DMS153 treated with DMSO at 0.1 percent for 48 hours (cell line): ENCODE measurements at regions not wholly inside any gene's neighbourhood (a gene's known extent, or its start where the extent isn't known, plus 50 kb on each side); places are given as distances from the start of the nearest gene placed in this dataset.
A peak's percentile ranks its signal among the peaks of the same experiment; 100 is the strongest.

Source experiments
- DNase-seq: peaks from one replicate; lab custom pipeline; 2025; ENCODE audit not compliant: unreplicated experiment; lab: John Stamatoyannopoulos, UW

DNA sequence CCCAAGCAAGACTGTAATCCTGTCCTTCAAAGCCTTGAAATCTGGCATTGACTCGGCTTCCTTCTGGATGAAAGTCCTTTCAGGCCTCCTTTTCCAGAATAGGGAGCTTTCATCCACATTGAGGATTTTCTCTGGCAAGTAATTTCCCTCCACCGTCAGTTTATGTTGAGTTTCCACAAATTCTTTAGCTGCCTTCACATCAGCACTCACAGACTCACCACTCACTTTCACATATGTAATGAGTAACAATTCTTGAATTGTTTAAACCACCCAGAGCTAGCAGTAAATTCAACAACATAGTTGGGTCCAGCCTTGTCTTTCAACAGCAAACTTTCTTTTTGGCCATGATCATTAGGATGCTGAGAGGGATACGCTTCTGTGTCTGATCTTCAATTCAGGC is 84.3 kb upstream of the PRDM11 start:
- no peak for DNase-seq

DNA sequence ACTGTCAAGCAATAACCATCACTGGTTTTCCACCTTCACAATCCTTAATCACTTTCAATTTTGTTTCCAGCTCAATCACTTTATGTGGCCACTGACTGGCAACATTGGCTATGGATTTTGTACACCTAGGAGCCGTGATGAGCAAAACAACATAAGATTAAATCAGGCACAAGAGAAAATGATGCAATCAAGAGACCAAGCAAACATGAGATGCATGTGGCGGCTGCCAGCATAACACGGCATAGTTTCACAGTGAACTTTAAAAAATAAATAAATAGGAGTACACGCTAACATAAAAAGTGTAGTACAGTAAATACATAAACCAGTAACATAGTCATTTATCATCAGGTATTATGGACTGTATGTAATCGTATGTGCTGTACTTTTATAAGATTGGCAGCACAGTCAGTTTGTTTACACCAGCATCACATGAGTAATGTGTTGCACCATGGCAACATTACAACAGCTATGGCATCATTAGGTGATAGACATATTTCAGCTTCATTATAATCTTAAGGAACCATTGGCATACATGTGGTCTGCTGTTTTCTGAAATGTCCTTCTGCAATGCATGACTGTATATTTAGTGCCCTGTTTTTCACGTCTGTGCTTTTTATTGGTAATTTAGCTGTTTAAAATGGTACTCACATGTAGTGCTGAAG is 83.3 kb upstream of the PRDM11 start:
- DNase-seq: no peak

DNA sequence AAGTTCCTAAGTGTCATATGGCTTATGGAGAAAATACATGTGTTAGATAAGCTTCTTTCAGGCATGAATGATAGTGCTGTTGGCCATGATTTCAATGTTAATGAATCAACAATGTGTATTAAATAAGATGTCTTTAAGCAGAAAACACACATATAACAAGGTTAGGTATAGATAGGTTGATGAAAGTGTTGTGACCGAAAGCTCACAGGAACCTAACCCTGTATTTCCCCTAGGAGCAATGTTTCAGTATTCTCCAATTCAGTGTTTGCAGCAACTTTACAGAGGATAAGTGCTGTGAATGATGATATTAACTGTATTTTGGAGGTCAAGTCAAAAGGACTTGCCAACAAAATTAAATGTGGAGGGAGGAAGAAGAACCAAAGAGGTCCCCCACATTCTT is 82.8 kb upstream of the PRDM11 start:
- no peak for DNase-seq

DNA sequence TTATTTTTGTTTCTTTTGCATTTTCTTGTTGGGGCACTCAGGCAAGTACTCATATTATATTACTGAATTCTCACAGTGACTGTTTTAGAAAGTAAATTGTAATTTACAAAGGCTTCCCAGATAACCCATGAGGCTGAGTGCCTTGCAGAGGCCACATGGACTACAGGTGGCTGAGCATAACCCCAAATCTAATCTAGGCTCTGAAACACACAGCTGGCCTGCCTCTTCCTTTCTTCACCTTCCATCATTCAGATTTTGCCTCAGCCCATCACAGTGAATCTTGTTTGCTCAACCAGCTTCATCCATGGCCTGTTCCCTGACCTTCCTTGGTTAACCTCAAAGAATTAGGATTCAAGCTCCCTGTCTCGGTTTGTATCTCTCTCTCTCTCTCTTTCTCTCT is 78.5 kb upstream of the PRDM11 start:
- no peak for DNase-seq

DNA sequence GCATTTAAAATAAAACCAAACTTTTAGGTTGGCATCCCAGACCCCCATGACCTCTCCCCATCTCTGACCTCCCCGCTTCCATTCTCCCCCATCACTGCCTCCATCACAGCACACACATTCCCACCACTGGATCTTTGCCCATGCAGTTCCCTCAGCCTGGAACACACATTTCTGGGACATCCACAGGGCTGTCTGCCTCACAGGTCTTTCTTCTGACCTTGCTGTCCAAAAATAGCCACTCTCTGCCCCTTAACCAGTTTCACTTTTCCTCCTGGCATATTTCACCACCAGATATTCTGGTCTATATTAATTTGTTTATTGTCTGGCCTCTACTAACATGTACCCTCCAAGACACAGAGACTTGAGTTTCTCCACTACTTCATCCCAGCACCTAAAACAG is 75.2 kb upstream of the PRDM11 start:
- DNase-seq: no peak

DNA sequence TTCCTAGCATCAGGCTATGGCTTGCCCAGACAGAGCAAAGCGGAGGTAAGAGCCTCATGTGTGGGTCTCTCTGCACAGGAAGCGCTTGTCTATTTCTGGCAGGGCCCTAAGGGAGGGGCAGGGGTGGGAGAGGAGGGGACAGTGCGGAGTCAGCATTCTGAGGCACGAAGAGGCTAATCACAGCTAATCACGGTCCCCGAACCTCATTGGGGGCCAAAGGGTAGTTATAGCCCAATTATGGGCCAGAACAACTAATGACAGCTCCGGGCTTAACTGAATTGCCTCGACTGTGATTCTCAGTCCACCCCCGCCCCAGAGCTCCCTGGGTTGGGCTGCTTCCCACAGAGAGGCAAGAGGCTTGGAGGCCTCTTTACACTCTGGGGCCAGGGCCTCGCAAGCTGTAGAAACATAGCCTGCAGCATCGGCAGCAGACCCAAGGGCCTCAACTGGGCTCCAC is 72.7 kb upstream of the PRDM11 start:
- DNase-seq: no peak

DNA sequence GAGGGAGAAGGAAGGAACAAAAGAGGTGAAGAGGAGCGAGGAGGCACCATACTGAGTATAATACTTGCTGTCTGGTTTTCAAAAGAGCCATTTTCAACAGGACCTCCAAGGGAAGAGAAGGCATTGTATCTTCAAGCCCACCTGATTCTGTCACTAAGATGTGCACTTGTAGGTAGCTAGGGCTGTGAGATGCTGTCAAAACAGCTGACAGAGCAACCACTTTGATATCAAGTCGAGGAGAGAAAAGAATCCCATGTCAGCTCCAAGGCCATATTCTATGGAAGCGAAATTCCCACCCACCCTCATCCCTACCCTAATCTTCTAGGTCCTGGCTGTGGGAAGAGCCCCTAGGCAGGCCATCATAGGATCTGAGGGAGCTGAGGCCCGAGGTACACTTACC is 70.9 kb upstream of the PRDM11 start:
- no peak for DNase-seq

DNA sequence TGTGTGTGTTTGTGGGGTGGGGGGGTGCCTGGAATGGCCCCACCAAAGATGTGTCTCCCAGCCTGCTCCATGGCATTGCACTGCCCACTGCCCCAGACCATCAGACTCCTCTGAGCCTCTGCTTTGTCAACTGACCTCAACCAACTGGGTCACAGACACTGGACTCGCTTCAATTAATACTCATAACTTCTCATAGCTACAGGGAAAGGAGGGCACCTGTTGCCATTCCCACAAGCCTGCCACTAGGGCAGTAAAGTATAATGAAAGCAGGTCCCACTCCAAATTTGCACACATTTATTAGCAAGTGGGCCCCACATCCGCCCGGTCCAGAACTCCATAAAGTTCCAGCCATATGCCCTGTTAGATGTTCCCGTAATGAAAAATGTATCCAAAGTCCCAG is 70.5 kb upstream of the PRDM11 start:
- no peak for DNase-seq

DNA sequence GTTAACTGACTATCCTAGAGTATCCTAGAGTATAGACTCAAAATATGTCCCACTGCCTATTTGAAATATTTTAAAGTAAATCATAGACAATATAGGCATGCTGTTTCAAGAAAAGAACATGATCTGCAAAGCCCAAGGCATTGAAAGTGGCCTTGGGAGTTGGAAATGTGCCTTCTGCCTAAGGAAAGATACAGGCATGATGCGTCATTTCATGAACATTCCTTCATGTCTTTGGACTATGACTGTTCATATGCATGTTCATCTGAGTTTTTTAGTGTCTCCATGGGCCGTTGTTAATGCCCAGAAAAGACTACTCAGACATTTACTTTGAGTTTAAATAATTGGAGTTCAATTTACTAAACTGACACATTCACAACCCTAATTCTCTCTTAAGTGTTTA is 69.7 kb upstream of the PRDM11 start:
- no peak for DNase-seq

DNA sequence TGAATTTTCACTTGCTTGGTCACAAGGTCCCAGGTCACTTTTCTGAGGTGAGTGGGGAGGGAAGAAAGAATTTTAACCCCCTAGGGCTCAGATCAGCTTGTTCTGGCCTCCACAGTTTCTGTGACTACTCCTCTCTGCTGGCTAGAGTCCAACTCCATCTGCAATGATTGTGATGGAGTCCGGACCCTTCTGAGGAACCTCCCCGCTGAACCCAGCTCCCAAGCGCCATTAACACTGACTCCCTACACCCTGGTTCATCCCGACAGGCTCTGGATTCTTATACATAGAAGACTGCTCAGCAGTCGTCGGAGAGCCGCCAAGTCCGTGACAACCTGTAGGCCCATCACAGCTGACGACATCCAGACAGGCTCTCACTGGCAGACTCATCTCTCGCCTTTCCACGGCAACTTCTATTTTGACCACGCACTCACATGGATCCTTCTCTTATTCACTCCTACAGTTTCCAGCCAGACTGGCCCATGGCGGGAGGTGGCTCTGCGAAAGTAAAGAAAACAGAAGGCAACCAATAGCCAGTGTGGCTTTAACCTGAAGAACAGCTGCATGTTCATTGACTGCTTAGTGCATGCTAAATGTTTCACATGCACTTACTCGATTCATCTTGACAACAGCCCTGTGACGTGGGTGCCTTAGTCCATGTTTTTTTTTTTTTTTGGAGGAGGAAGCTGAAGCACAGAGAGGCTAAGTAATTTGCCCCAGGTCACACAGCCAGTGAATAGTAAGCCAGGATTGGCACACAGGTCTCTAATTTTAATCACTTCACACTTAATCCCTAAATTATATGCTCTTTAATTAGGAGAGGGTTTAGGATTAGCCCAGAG is 68.0 kb upstream of the PRDM11 start:
- DNase-seq: no peak

DNA sequence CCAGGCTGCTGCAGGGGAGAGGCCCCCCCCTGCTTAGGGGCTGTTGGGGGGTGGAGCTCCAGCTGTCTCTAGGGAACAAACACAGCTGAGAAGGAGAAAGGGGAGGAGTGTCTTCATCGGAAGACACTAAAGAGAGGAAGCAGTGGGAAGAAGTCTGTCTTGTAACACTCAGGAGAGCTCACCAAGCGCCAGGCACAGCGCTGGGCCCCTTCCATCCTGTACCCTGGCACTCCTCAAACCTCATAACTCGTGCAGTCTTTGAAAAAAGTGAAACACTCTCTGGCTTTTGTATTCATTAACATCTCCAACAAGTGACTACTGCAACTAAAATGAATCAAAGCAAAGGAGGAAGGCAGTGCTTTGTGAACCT is 67.4 kb upstream of the PRDM11 start:
- DNase-seq: no peak

DNA sequence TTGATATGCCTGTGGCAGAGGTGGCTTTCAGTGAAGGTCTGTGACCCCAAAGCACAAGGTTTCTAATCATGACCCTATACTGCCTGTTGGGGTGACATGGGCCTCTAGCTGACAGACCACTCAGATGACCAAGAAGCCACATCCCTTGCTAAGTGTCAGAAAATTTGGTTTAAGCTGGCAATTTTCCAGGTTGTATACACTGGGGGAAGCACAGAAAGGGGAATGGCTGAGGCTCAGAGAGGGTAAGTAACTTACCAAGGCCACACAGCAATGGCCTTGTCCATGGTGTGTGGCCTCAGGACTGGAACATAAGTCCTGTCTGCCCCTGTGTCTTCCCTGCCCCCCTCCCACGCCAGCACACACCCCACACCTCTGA is 66.9 kb upstream of the PRDM11 start:
- DNase-seq: no peak

DNA sequence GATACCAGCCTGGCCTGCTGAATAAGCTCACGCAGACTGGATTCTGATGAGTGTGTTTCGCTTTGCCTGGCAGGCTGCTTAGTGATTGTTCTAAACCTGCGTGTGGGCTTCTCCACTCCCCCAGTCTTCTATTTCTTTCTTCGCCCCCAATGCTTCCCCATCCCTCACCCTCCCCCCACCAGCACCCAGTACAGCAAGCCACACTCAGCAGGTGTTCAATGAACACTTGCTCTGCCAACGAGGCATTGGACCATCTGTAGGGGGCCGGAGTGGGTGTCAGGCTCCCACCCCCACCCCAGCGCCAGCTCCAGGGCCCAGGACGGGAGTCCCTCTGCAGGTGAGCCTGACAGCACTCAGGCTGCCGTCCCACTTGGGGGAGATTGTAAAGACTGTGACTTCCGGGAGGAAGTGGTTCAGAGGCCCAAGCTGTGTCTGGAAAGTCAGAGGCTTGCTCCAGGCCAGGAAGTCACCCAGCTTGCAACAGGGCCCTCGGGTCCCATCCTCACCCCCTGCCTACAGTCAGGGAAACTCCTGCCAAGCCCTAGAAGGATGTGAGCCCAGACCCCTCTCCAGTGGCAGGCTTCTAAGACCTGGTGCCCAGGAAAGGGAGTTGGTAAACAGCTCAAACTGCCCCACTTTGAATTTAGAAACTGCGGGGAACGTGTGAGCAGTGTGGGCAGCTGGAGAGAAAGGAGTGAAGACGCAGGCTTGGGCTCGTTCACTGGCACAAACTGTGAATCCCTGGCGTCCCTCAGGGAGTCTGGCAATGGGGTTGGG is 66.3 kb upstream of the PRDM11 start:
- no peak for DNase-seq

DNA sequence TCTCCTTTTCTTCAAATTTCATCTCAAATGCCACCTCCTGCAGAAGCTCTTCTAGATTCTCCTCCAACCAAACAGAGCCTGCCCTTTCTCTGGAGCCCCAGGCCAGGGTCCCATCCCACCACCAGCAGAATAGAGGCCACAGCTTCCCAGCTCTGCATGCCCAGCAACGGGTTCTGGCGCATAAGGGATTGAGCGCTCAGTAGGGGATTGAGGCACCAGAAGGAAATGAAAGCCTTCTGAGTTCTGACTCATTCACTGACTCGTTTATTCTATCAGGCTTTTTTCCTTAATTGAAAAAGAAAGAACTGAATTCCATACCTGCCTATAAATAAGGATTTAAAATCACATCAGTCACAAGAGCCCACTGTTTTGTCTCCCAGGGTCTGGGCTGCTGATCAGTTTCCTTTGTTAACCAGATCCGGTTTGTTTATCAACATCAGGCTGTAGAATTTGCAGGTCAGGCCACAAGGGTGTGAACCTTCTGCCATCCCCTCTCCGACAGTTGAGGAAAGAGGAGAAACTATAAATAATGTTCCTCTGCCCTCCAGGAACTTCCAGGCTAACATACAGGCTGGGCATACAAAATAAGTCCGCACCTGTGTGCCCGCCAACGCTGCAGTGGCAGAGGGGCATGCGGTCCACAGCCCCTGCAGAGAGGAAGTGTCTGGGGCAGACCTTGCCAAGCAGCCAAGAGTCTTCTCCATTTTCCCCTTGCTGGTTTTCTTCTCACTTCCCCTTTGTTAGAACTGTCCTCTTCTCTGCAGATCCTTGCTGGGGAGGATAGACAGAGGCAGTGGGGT is 63.5 kb upstream of the PRDM11 start:
- DNase-seq: no peak

DNA sequence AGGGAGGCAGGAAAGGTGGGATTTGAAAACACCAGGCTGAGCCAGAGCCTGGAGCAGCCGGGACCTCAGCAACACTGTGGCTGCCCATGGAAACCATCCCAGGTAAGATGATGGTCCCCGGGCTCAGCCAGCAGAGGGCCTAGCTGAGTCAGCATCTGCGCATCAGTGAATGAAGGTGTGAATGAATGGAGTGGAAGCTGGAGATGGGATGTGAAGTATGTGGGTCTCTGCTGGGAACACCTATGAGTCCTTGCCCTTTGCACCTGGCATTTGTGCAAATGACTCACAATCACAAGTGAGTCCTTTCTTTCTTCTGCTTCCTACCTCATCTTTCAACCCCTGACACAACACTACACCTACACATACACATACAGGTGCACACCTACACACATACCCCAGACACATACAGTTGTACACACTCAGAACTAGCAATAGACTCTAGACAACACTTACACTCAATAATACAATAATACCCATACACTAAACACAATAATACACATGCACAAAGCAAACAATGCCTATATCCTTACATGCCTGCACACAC is 62.8 kb upstream of the PRDM11 start:
- DNase-seq: no peak

DNA sequence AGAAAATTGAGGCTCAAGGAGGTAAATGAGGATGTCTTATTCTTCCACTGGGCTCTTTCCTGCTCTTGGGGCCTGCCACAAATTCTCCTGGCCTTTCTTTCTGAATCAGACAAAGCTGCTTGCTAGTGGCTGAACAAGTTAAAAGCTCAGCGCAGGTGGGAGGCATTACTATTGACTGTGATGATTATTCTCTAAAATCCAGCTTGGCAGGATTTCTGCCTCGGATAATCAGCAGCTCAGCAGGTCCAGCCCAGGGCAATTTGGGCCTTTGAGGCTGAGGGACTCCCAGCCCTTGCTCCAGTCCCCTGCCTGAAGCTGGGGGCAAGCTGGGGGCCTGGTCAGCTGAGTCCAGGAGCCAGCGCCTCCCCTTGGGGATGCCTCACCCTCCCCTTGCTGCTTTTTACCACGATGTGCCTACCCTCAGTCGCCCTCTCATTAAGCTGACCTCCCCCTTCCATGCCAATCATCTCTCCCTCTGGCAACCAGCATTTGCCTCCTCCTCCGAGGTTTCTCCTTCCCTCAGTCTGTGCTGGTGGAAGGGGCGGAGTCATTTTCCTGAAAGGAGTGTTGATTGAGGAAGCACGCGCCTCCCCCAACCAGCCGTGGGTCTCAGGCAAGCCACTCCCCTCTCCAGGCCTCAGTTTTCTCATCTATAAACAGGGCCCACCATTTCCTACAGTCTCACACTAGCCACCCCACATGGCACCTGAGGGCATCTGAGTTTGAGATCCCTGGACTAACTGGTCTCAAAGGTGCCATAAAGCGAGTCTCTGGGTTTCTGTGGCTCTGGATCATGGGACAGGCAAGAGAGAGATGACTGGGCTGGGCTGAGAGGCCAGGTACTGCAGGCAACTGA is 60.6 kb upstream of the PRDM11 start:
- no peak for DNase-seq

DNA sequence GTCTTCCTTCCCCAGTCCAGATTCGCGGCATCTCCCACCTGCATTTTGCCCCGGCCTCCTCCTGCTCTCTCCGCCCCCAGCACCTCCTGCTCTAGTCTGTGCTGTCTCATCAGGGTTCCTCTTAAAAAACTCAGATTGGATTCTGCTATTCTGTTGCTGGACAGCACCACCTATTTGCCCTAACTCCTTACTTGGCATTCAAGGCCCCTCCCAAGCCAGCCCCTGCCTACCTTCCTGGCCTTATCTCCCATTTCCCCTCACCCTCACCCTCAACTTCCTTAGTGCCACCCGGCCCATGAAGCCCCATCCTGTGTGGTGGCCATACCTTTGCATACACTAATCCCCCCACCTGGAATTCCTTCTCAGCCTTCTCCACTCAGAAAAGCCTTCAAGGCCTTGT is 59.9 kb upstream of the PRDM11 start:
- no peak for DNase-seq

DNA sequence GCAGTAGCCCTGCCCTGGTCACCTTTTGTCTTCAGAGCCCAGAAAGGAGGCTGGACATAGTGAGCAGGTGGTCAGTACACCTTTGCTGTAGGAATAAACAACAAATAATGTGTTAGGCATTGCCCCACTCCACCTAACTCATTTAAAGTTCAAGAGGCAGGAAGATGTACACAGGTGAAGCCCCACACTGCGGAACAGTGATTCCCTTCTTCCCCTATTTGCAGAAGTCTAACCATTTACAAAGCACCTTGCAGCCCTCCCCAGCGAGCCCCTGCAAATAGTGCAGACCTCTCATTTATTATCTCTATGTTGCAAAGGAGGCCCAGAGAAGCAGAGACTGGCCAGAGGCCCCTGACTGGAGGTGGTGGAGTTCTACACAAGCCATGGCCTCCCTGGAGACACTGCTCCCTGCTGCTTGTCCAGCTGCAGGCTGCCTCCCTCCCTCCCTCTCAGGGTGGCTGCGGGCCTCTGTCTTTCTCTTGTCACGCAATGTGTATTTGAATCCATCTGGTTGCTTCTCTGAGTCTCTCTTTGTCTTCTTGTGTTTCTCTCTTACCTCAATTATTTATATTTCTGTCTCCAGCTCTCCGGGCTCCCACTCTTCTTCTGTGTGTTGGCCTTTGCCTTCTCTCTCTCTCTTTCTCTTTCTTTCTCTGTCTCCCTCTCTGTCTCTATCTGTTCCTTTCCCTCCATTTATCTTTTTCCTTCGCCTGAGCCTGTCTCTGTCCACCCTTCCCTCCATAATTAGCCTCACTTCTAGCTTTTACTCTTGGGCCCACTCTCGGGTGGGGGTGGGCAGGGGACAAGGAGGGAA is 59.1 kb upstream of the PRDM11 start:
- DNase-seq: peak; percentile 32

DNA sequence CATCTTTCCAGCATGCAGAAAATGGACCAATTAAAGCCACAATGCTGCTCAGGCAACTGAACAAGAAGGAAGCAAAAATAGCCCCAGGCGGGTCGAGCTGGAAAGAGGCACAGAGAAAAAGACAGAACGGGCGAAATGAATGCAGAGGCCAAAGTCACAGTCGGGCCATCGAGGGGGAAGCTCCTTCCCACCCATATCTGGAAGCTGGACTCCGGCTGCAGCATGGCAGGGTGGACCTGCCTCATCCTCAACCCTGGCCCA is 58.6 kb upstream of the PRDM11 start:
- no peak for DNase-seq
